Adipocyte (in vitro differentiated cells): ENCODE measurements at regions not wholly inside any gene's neighbourhood (a gene's known extent, or its start where the extent isn't known, plus 50 kb on each side); places are given as distances from the start of the nearest gene placed in this dataset.

Experiments
- DNase-seq: peaks from one replicate; pipeline ENCODE4 v3.0.0-alpha.2; 2015; ENCODE audit warnings: low read depth
- H3K27me3 ChIP-seq: replicated peaks from 2 replicates; pipeline ENCODE4 v1.7.0; 2013; ENCODE audit warnings: mild to moderate bottlenecking, low read length, moderate library complexity; ENCODE audit not compliant: control insufficient read depth, insufficient read depth
- H3K36me3 ChIP-seq: 2 replicates; pipeline ENCODE4 v1.7.0; 2013; ENCODE audit warnings: low read length, mild to moderate bottlenecking, moderate library complexity; ENCODE audit not compliant: control insufficient read depth, insufficient read depth, severe bottlenecking
- H3K4me1 ChIP-seq: 2 replicates; pipeline ENCODE4 v1.7.0; 2013; ENCODE audit warnings: mild to moderate bottlenecking, low read length, moderate library complexity; ENCODE audit not compliant: control insufficient read depth, insufficient read depth
- H3K4me3 ChIP-seq: 2 replicates; pipeline ENCODE4 v1.7.0; 2013; ENCODE audit warnings: mild to moderate bottlenecking, low read length, moderate library complexity
- H3K9ac ChIP-seq: 2 replicates; pipeline ENCODE4 v1.7.0; 2013; ENCODE audit warnings: mild to moderate bottlenecking, low read length, moderate library complexity
- H3K9me3 ChIP-seq: 2 replicates; pipeline ENCODE4 v1.7.0; 2013; ENCODE audit warnings: mild to moderate bottlenecking, low read length, moderate library complexity; ENCODE audit not compliant: control insufficient read depth

GRCh38 chr20:58097943-58098342 lies 130.5 kb downstream of the ANKRD60 start:
- no peak for DNase-seq
- no peaks in the 10 kb centered on the region for H3K9me3 ChIP-seq
- no peak overlapping the region for H3K4me3 ChIP-seq
- no peaks in the 10 kb centered on the region for H3K36me3 ChIP-seq
- H3K4me1 ChIP-seq = no peaks in the 10 kb centered on the region
- peaks cover 24% of the 10 kb centered on the region for H3K27me3 ChIP-seq
- no peak overlapping the region for H3K9ac ChIP-seq

- Histone ChIP-seq H3K27me3 (peaks cover 22% of the 10 kb centered on the region), H3K36me3 (no peaks in the 10 kb centered on the region), H3K4me3 (no peak overlapping the region), H3K9me3 (no peaks in the 10 kb centered on the region), H3K9ac (no peak overlapping the region), H3K4me1 (no peaks in the 10 kb centered on the region)
- no peak for DNase-seq
Measured at GRCh38 chr20:58097429-58097828, 131.0 kb downstream of the ANKRD60 start.

- H3K4me3 ChIP-seq = no peak overlapping the region
- no peak for DNase-seq
- peaks cover 22% of the 10 kb centered on the region for H3K27me3 ChIP-seq
- H3K4me1 ChIP-seq = no peaks in the 10 kb centered on the region
- H3K36me3 ChIP-seq = no peaks in the 10 kb centered on the region
- H3K9me3 ChIP-seq = no peaks in the 10 kb centered on the region
- H3K9ac ChIP-seq = no peak overlapping the region
Measured at GRCh38 chr20:58096880-58097423, 131.5 kb downstream of the ANKRD60 start.

GRCh38 chr20:58094698-58095097 lies 133.8 kb downstream of the ANKRD60 start:
- H3K27me3 ChIP-seq = peaks cover 35% of the 10 kb centered on the region
- H3K4me1 ChIP-seq = no peaks in the 10 kb centered on the region
- H3K9me3 ChIP-seq = peaks cover 5% of the 10 kb centered on the region
- no peak overlapping the region for H3K4me3 ChIP-seq
- DNase-seq = no peak
- no peak overlapping the region for H3K9ac ChIP-seq
- H3K36me3 ChIP-seq = no peaks in the 10 kb centered on the region

GRCh38 chr20:58094160-58094559 lies 134.3 kb downstream of the ANKRD60 start:
- H3K36me3 ChIP-seq = no peaks in the 10 kb centered on the region
- H3K27me3 ChIP-seq = peaks cover 35% of the 10 kb centered on the region
- H3K9ac ChIP-seq = no peak overlapping the region
- H3K4me1 ChIP-seq = no peaks in the 10 kb centered on the region
- H3K9me3 ChIP-seq = peaks cover 5% of the 10 kb centered on the region
- H3K4me3 ChIP-seq = no peak overlapping the region
- DNase-seq = no peak

- no peak overlapping the region for H3K9ac ChIP-seq
- no peak overlapping the region for H3K4me3 ChIP-seq
- H3K27me3 ChIP-seq = peaks cover 25% of the 10 kb centered on the region
- H3K4me1 ChIP-seq = no peaks in the 10 kb centered on the region
- peaks cover 5% of the 10 kb centered on the region for H3K9me3 ChIP-seq
- no peaks in the 10 kb centered on the region for H3K36me3 ChIP-seq
- no peak for DNase-seq
Measured at GRCh38 chr20:58092871-58093270, 135.6 kb downstream of the ANKRD60 start.

GRCh38 chr20:58092353-58092752 lies 136.1 kb downstream of the ANKRD60 start:
- no peaks in the 10 kb centered on the region for H3K4me1 ChIP-seq
- no peak overlapping the region for H3K4me3 ChIP-seq
- peaks cover 20% of the 10 kb centered on the region for H3K27me3 ChIP-seq
- H3K9ac ChIP-seq = no peak overlapping the region
- H3K9me3 ChIP-seq = peaks cover 5% of the 10 kb centered on the region
- no peaks in the 10 kb centered on the region for H3K36me3 ChIP-seq
- no peak for DNase-seq

- no peak overlapping the region for H3K9ac ChIP-seq
- H3K4me1 ChIP-seq = no peaks in the 10 kb centered on the region
- no peak for DNase-seq
Measured at GRCh38 chr20:58091810-58092209, 136.6 kb downstream of the ANKRD60 start.

GRCh38 chr20:58090161-58090560 lies 138.3 kb downstream of the ANKRD60 start:
- Histone ChIP-seq H3K4me3 (no peak overlapping the region), H3K36me3 (no peaks in the 10 kb centered on the region), H3K9ac (no peak overlapping the region), H3K9me3 (peaks cover 5% of the 10 kb centered on the region), H3K27me3 (peaks cover 13% of the 10 kb centered on the region), H3K4me1 (no peaks in the 10 kb centered on the region)
- no peak for DNase-seq

More at GRCh38 chr20:58091810-58092209, 136.6 kb downstream of the ANKRD60 start:
- H3K4me3 ChIP-seq = no peak overlapping the region
- peaks cover 16% of the 10 kb centered on the region for H3K27me3 ChIP-seq
- peaks cover 5% of the 10 kb centered on the region for H3K9me3 ChIP-seq
- no peaks in the 10 kb centered on the region for H3K36me3 ChIP-seq

- Histone ChIP-seq H3K4me3 (no peak overlapping the region), H3K27me3 (peaks cover 13% of the 10 kb centered on the region), H3K9me3 (peaks cover 5% of the 10 kb centered on the region), H3K4me1 (no peaks in the 10 kb centered on the region), H3K36me3 (no peaks in the 10 kb centered on the region), H3K9ac (no peak overlapping the region)
- no peak for DNase-seq
Measured at GRCh38 chr20:58088625-58089024, 139.8 kb downstream of the ANKRD60 start.

GRCh38 chr20:58088105-58088504 lies 140.3 kb downstream of the ANKRD60 start:
- no peak overlapping the region for H3K9ac ChIP-seq
- H3K9me3 ChIP-seq = peaks cover 5% of the 10 kb centered on the region
- no peaks in the 10 kb centered on the region for H3K4me1 ChIP-seq
- no peak for DNase-seq
- H3K36me3 ChIP-seq = no peaks in the 10 kb centered on the region
- H3K4me3 ChIP-seq = no peak overlapping the region
- H3K27me3 ChIP-seq = peaks cover 13% of the 10 kb centered on the region

GRCh38 chr20:58087562-58087858 lies 140.9 kb downstream of the ANKRD60 start:
- Histone ChIP-seq H3K4me3 (no peak overlapping the region), H3K36me3 (no peaks in the 10 kb centered on the region), H3K27me3 (peaks cover 13% of the 10 kb centered on the region), H3K9me3 (peaks cover 5% of the 10 kb centered on the region), H3K4me1 (peaks cover 1% of the 10 kb centered on the region), H3K9ac (no peak overlapping the region)
- no peak for DNase-seq
